H1 (cell line): ENCODE measurements at regions not wholly inside any gene's neighbourhood (a gene's known extent, or its start where the extent isn't known, plus 50 kb on each side); places are given as distances from the start of the nearest gene placed in this dataset.

Source experiments
- BACH1 ChIP-seq: IDR thresholded peaks from 2 replicates; pipeline ENCODE4 v1.6.1; 2012; ENCODE audit warnings: low read length, improper control_type of control experiment
- CHD7 ChIP-seq: fragments of 300-600 bp; sonication (generic); IDR thresholded peaks from 2 replicates; pipeline ENCODE4 v1.7.1; 2012; ENCODE audit warnings: low read length, moderate library complexity, mild to moderate bottlenecking, inconsistent platforms; ENCODE audit not compliant: insufficient replicate concordance
- CTCF ChIP-seq, 3 experiments: IDR thresholded peaks; 1 replicate in 2 of 3; 2 replicates in 1 of 3; pipeline versions ENCODE4 v1.5.1 to v1.6.1; 2011; ENCODE audit warnings: low read length in 3 of 3, mild to moderate bottlenecking in 3 of 3, inconsistent platforms in 2 of 3, low read depth in 1 of 3, moderate library complexity in 1 of 3; ENCODE audit not compliant: insufficient read depth in 1 of 3; ENCODE audit errors: control extremely low read depth in 1 of 3
- EGR1 ChIP-seq: IDR thresholded peaks from 2 replicates; pipeline ENCODE4 v1.6.1; 2011; ENCODE audit warnings: low read depth, low read length, borderline replicate concordance
- GTF2F1 ChIP-seq: IDR thresholded peaks from 2 replicates; pipeline ENCODE4 v1.6.1; 2012; ENCODE audit warnings: low read depth, low read length, improper control_type of control experiment, borderline replicate concordance
- KDM1A ChIP-seq: fragments of 200-600, 300-600 bp; sonication (generic); IDR thresholded peaks from 2 replicates; pipeline ENCODE4 v1.7.1; 2016; ENCODE audit warnings: mild to moderate bottlenecking, low read length, borderline replicate concordance
- RAD21 ChIP-seq, 2 experiments: IDR thresholded peaks in 1 of 2; conservative IDR thresholded peaks in 1 of 2; 2 replicates each; pipeline ENCODE4 v1.6.1; 2011; ENCODE audit warnings: low read depth in 2 of 2, low read length in 2 of 2, improper control_type of control experiment in 1 of 2, inconsistent platforms in 1 of 2, mild to moderate bottlenecking in 1 of 2, moderate library complexity in 1 of 2
- TAF7 ChIP-seq: optimal IDR thresholded peaks from 2 replicates; pipeline ENCODE3; 2011; ENCODE audit warnings: low read depth, mild to moderate bottlenecking, inconsistent platforms, low read length, moderate library complexity, borderline replicate concordance
- YY1 ChIP-seq: IDR thresholded peaks from 2 replicates; pipeline ENCODE4 v1.6.1; 2011; ENCODE audit warnings: low read depth, mild to moderate bottlenecking, low read length

- no peak for TF ChIP-seq CHD7
- no peak for TF ChIP-seq GTF2F1
- no peak for TF ChIP-seq RAD21 (IDR thresholded peaks at IDR 0.05 in 1 of 2, conservative IDR thresholded peaks at IDR 0.05 in 1 of 2; ENCODE audit: low read depth in 2 of 2, low read length in 2 of 2)
- no peak for TF ChIP-seq TAF7
- TF ChIP-seq BACH1, result no peak
- no peak for TF ChIP-seq CTCF (IDR thresholded peaks at IDR 0.05; ENCODE audit: control extremely low read depth in 1 of 3, insufficient read depth in 1 of 3, low read depth in 1 of 3, low read length in 3 of 3)
- no peak for TF ChIP-seq YY1
- TF ChIP-seq KDM1A, result no peak
- TF ChIP-seq EGR1, result no peak
- TF ChIP-seq, all 59 proteins: peak for 0
These were observed 143.3 kb downstream of the ETS2 start (continued) for GRCh38 chr21:38949070-38949380.
